Ovary (tissue), 7 donors: ENCODE measurements at regions not wholly inside any gene's neighbourhood (a gene's known extent, or its start where the extent isn't known, plus 50 kb on each side); places are given as distances from the start of the nearest gene placed in this dataset.

Experiments used
- DNase-seq, 5 donors: peaks; one replicate each; pipeline ENCODE4 v3.0.0-alpha.2; 2019 to 2020
- H3K27ac ChIP-seq, 2 donors: fragments of 200-600 bp; one replicate each; pipeline versions ENCODE4 v1.5.1 to v1.8.0; 2019 to 2022
- H3K27me3 ChIP-seq: fragments of 200-600 bp; one replicate; pipeline ENCODE4 v1.8.0; 2022
- H3K36me3 ChIP-seq: fragments of 200-600 bp; sonication (generic); one replicate; pipeline ENCODE4 v1.5.1; 2019
- H3K4me1 ChIP-seq: one replicate; pipeline ENCODE4 v1.8.1; 2013; ENCODE audit warnings: mild to moderate bottlenecking, moderate library complexity; ENCODE audit not compliant: insufficient read depth
- H3K4me3 ChIP-seq: fragments of 200-600 bp; sonication (generic); one replicate; pipeline ENCODE4 v1.5.1; 2017
- H3K9me3 ChIP-seq, 2 donors: fragments of 200-600 bp in 1 of 2; sonication (generic) in 1 of 2; one replicate each; pipeline versions ENCODE4 v1.5.1 to v1.8.1; 2013 to 2019; ENCODE audit warnings: mild to moderate bottlenecking in 1 of 2, moderate library complexity in 1 of 2
- CTCF ChIP-seq, 3 donors: fragments of 450-650 bp in 2 of 3; fragments of 200-600 bp in 1 of 3; IDR thresholded peaks; one replicate each; pipeline versions ENCODE4 v1.5.1 to v1.8.0; 2016 to 2022; ENCODE audit warnings: antibody characterized with exemption in 3 of 3, mild to moderate bottlenecking in 1 of 3
- EP300 ChIP-seq: sonication (generic); formaldehyde crosslinking; IDR thresholded peaks from one replicate; pipeline ENCODE4 v1.6.1; 2017; ENCODE audit warnings: antibody characterized with exemption
- POLR2A ChIP-seq: fragments of 450-650 bp; IDR thresholded peaks from one replicate; pipeline ENCODE4 v1.6.1; 2017; ENCODE audit warnings: antibody characterized with exemption, mild to moderate bottlenecking, moderate library complexity
- WGBS, 3 donors: extraction: QIAGEN DNeasy Blood & Tissue Kit in 1 of 3; methylation state at CpG; one replicate each; pipeline versions ENCODE4 v1.1.5 to v1.1.7; 2013 to 2017; 5-methylcytosine and 5-hydroxymethylcytosine counted together
- intact Hi-C, 4 donors: fragments of 100-400 bp; cut with DNase I; formaldehyde crosslinking; loops; one replicate each; pipeline versions ENCODE4 v1.11.0 to v1.15.1; 2022 to 2023
- donor health status: DM: no; HTN: no; CAD: no; lungs with moderate emphysema.
- donor health status: DM: no; HTN: no; CAD: no.
- donor health status: Bipolar disorder and iron deficiency.
- donor health status: DM: no; HTN: no; CAD: no.
- donor health status: DM: yes; HTN: yes; CAD: no.

GRCh38 chr10:61115897-61116296 is 171.9 kb upstream of the RHOBTB1 start:
- Histone ChIP-seq H3K4me1 (no peaks in the 10 kb centered on the region), H3K36me3 (no peaks in the 10 kb centered on the region), H3K4me3 (no peak overlapping the region), H3K27me3 (no peaks in the 10 kb centered on the region), H3K9me3 (no peaks in the 10 kb centered on the region), H3K27ac (no peak overlapping the region)
- intact Hi-C loops, result no loop called here
- TF ChIP-seq CTCF (IDR thresholded peaks at IDR 0.05) (no peak), EP300 (no peak), POLR2A (no peak)
- DNase-seq, result no peak

GRCh38 chr10:61112771-61113170 is 168.8 kb upstream of the RHOBTB1 start:
- H3K27ac ChIP-seq, result no peak overlapping the region

GRCh38 chr10:61110936-61111335 is 167.0 kb upstream of the RHOBTB1 start:
- H3K9me3 ChIP-seq, result no peaks in the 10 kb centered on the region

More at GRCh38 chr10:61112771-61113170, 168.8 kb upstream of the RHOBTB1 start:
- Histone ChIP-seq H3K27me3 (no peaks in the 10 kb centered on the region), H3K4me3 (no peak overlapping the region), H3K36me3 (no peaks in the 10 kb centered on the region), H3K9me3 (no peaks in the 10 kb centered on the region), H3K4me1 (no peaks in the 10 kb centered on the region)
- intact Hi-C loops, result no loop called here
- no peak for TF ChIP-seq POLR2A
- no peak for TF ChIP-seq CTCF (IDR thresholded peaks at IDR 0.05)
- no peak for TF ChIP-seq EP300
- DNase-seq, result no peak

GRCh38 chr10:61110188-61110844 is 166.3 kb upstream of the RHOBTB1 start:
- no peaks in the 10 kb centered on the region for H3K27me3 ChIP-seq
- H3K36me3 ChIP-seq, result no peaks in the 10 kb centered on the region
- H3K27ac ChIP-seq, result no peak overlapping the region
- no peaks in the 10 kb centered on the region for H3K9me3 ChIP-seq
- WGBS, 3 donors, result 64 to 81% (median 69%) methylated on average over 1 of the region's 1 CpG
- TF ChIP-seq CTCF (IDR thresholded peaks at IDR 0.05) (no peak), EP300 (no peak), POLR2A (no peak)
- H3K4me3 ChIP-seq, result no peak overlapping the region
- no peak for DNase-seq
- intact Hi-C loops, result no loop called here
- H3K4me1 ChIP-seq, result no peaks in the 10 kb centered on the region

More at GRCh38 chr10:61110936-61111335, 167.0 kb upstream of the RHOBTB1 start:
- Histone ChIP-seq H3K27me3 (no peaks in the 10 kb centered on the region), H3K4me1 (no peaks in the 10 kb centered on the region), H3K4me3 (no peak overlapping the region), H3K36me3 (no peaks in the 10 kb centered on the region), H3K27ac (no peak overlapping the region)
- no peak for DNase-seq
- intact Hi-C loops, result no loop called here
- no peak for TF ChIP-seq CTCF (IDR thresholded peaks at IDR 0.05)
- no peak for TF ChIP-seq POLR2A
- no peak for TF ChIP-seq EP300
